OCI-LY3 (cell line): ENCODE measurements at regions not wholly inside any gene's neighbourhood (a gene's known extent, or its start where the extent isn't known, plus 50 kb on each side); places are given as distances from the start of the nearest gene placed in this dataset.

ENCODE experiments used
- H2AFZ ChIP-seq: fragments of 200-600, 300-600 bp; shearing (Covaris generic); 2 replicates; pipeline ENCODE4 v1.6.0; 2014; ENCODE audit warnings: antibody characterized with exemption, low read depth, low read length
- H3K27ac ChIP-seq: fragments of 200-600, 300-600 bp; sonication (generic); 2 replicates; pipeline ENCODE4 v1.5.1; 2014; ENCODE audit warnings: mild to moderate bottlenecking, low read length, moderate library complexity, mixed read lengths
- H3K27me3 ChIP-seq: fragments of 200-600, 300-600 bp; sonication (generic); 2 replicates; pipeline ENCODE4 v1.6.1; 2014; ENCODE audit warnings: low read depth, low read length, mixed read lengths
- H3K36me3 ChIP-seq: fragments of 200-600, 300-600 bp; sonication (generic); replicated peaks from 2 replicates; pipeline ENCODE3; 2014; ENCODE audit warnings: low read depth, low read length, mixed read lengths
- H3K4me1 ChIP-seq: fragments of 300-600, 200-600 bp; sonication (generic); 2 replicates; pipeline ENCODE4 v1.6.1; 2014; ENCODE audit warnings: low read length, mixed read lengths
- H3K4me2 ChIP-seq: fragments of 200-600, 300-600 bp; sonication (generic); 2 replicates; pipeline ENCODE4 v1.6.1; 2014; ENCODE audit warnings: low read length, mixed read lengths
- H3K4me3 ChIP-seq: fragments of 300-600, 200-600 bp; sonication (generic); 2 replicates; pipeline ENCODE4 v1.5.1; 2014; ENCODE audit warnings: antibody characterized with exemption, mild to moderate bottlenecking, low read length, moderate library complexity
- H3K79me2 ChIP-seq: fragments of 300-600, 200-600 bp; shearing (Covaris generic); 2 replicates; pipeline ENCODE4 v1.6.1; 2014; ENCODE audit warnings: mild to moderate bottlenecking, low read length, mixed read lengths
- H3K9ac ChIP-seq: fragments of 300-600, 200-600 bp; shearing (Covaris generic); 2 replicates; pipeline ENCODE4 v1.6.0; 2014; ENCODE audit warnings: mild to moderate bottlenecking, low read length, moderate library complexity
- H3K9me3 ChIP-seq: fragments of 200-600, 300-600 bp; shearing (Covaris generic); 2 replicates; pipeline ENCODE4 v1.6.1; 2014; ENCODE audit warnings: low read length, mixed read lengths; ENCODE audit not compliant: insufficient read depth
- H4K20me1 ChIP-seq: fragments of 200-600, 300-600 bp; sonication (generic); 2 replicates; pipeline ENCODE4 v1.6.1; 2016; ENCODE audit warnings: low read length, mixed read lengths; ENCODE audit not compliant: insufficient read depth
- EZH2phosphoT487 ChIP-seq: fragments of 200-600 bp; shearing (Covaris generic); IDR thresholded peaks from 2 replicates; pipeline ENCODE4 v1.6.1; 2018; ENCODE audit warnings: antibody characterized with exemption, mixed run types, low read depth
- TF ChIP-seq, protein P1 (sequence below): fragments of 200-600, 300-600 bp; sonication (generic); IDR thresholded peaks from 2 replicates; pipeline ENCODE4 v1.5.1; 2014; ENCODE audit warnings: antibody characterized with exemption, low read length, low read depth

DNA sequence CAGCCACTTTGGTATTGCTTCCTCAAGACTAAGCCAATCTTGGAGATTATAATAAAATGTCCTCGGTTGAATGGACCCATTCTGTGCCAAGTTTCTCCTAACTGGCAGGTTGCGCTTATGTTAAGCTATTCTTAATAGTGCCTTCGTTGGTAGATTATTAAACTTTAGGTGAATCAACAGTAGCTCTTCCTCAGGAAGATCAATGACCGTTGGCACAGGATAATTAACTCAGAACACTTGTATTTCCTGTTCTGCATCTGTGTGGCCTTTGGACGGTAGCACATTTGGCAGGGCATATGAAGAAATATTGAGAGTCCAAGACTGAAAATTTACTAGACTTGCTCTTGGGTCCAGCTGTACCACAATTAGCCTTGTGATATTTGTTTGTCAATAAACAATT is 402.9 kb downstream of the MLLT3 start:
- Histone ChIP-seq H3K36me3 (no peaks in the 10 kb centered on the region), H3K9me3 (no peaks in the 10 kb centered on the region), H3K27me3 (peaks cover 18% of the 10 kb centered on the region), H3K4me1 (no peaks in the 10 kb centered on the region), H4K20me1 (no peaks in the 10 kb centered on the region), H2AFZ (no peak overlapping the region), H3K4me2 (no peak overlapping the region), H3K79me2 (no peaks in the 10 kb centered on the region), H3K4me3 (no peak overlapping the region), H3K27ac (no peak overlapping the region), H3K9ac (no peak overlapping the region)
- TF ChIP-seq, protein P1, sequence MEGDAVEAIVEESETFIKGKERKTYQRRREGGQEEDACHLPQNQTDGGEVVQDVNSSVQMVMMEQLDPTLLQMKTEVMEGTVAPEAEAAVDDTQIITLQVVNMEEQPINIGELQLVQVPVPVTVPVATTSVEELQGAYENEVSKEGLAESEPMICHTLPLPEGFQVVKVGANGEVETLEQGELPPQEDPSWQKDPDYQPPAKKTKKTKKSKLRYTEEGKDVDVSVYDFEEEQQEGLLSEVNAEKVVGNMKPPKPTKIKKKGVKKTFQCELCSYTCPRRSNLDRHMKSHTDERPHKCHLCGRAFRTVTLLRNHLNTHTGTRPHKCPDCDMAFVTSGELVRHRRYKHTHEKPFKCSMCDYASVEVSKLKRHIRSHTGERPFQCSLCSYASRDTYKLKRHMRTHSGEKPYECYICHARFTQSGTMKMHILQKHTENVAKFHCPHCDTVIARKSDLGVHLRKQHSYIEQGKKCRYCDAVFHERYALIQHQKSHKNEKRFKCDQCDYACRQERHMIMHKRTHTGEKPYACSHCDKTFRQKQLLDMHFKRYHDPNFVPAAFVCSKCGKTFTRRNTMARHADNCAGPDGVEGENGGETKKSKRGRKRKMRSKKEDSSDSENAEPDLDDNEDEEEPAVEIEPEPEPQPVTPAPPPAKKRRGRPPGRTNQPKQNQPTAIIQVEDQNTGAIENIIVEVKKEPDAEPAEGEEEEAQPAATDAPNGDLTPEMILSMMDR: no peak
- no peak for TF ChIP-seq EZH2phosphoT487

DNA sequence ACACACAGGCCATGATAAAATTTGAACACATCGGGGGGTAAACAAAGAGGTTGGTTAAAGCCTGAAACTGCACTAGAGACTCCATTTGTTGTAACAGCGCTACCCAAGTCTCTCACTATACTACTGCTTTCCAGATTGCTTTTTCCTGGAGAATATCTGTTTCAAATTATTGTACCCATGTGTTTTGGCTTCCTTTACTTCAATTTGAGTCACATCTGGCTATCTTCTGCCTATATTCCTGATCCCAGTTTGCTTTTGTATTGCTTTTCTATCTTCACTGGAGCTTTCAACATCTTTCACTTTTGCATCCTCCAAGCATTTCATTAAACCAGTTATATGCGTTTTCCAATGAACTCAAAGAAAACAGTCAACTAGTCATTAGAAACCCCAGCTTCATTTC is 404.7 kb downstream of the MLLT3 start:
- Histone ChIP-seq H3K4me2 (no peak overlapping the region), H4K20me1 (no peaks in the 10 kb centered on the region), H3K79me2 (no peaks in the 10 kb centered on the region), H3K4me3 (no peak overlapping the region), H3K9ac (no peak overlapping the region), H3K27ac (no peak overlapping the region), H2AFZ (no peak overlapping the region), H3K36me3 (no peaks in the 10 kb centered on the region), H3K9me3 (no peaks in the 10 kb centered on the region), H3K4me1 (no peaks in the 10 kb centered on the region), H3K27me3 (peaks cover 8% of the 10 kb centered on the region; the same call in 1 of the 2 replicates)
- TF ChIP-seq, protein P1: no peak
- TF ChIP-seq EZH2phosphoT487: no peak

DNA sequence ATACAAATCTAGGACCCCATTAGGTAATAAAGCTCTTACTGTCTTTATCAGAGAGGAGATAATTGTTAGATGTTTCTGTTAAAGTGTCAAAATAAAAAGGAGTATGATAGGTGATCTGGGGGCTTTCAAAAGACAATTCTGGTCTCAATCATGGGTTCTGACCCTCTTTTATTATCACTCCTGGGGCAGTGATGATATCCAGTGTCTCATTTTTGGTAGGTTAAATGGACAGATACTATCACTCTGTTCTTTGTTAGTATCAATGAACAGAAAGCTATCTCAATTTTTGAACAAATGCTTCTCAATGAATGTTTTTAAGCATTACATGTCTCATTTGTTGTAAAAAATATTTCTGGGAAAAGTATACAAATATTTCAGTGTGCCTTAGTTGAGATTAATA is 405.9 kb downstream of the MLLT3 start:
- Histone ChIP-seq H3K27ac (no peak overlapping the region), H3K4me3 (no peak overlapping the region), H3K4me1 (no peaks in the 10 kb centered on the region), H3K79me2 (no peaks in the 10 kb centered on the region), H3K4me2 (no peak overlapping the region), H3K9ac (no peak overlapping the region), H3K36me3 (no peaks in the 10 kb centered on the region), H3K9me3 (no peaks in the 10 kb centered on the region), H3K27me3 (peaks cover 4% of the 10 kb centered on the region; the same call in 1 of the 2 replicates), H4K20me1 (no peaks in the 10 kb centered on the region), H2AFZ (no peak overlapping the region)
- TF ChIP-seq, protein P1: no peak
- TF ChIP-seq EZH2phosphoT487: no peak

DNA sequence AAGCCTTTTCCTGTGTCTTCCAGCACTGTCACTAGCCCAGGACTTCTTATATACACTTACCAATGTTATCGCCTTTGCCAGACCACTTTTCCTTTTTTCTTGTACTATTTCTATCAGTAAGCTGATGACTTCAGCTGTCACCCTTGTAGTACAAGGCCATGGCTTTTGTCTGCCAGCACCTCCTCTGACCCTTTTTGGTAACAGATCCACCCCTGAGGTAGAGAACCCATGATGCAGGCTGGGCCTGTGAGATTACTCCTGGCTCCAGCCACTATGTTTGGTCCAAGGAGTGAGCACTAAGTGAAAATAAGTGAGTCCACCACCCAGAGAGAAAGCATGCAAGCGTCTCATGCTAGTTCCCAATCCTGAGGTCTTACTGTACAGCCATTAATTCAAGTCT is 406.7 kb downstream of the MLLT3 start:
- no peaks in the 10 kb centered on the region for H3K4me1 ChIP-seq
- H3K9me3 ChIP-seq: no peaks in the 10 kb centered on the region
- no peaks in the 10 kb centered on the region for H3K36me3 ChIP-seq
- no peak overlapping the region for H3K27ac ChIP-seq
- TF ChIP-seq, protein P1: no peak
- no peak for TF ChIP-seq EZH2phosphoT487
- no peak overlapping the region for H2AFZ ChIP-seq
- peaks cover 4% of the 10 kb centered on the region; the same call in 1 of the 2 replicates for H3K27me3 ChIP-seq
- no peaks in the 10 kb centered on the region for H4K20me1 ChIP-seq
- no peak overlapping the region for H3K9ac ChIP-seq
- H3K4me2 ChIP-seq: no peak overlapping the region
- no peaks in the 10 kb centered on the region for H3K79me2 ChIP-seq
- H3K4me3 ChIP-seq: no peak overlapping the region
